ENCODE measurements at regions not wholly inside any gene's neighbourhood (a gene's known extent, or its start where the extent isn't known, plus 50 kb on each side); places are given as distances from the start of the nearest gene placed in this dataset.

DNA sequence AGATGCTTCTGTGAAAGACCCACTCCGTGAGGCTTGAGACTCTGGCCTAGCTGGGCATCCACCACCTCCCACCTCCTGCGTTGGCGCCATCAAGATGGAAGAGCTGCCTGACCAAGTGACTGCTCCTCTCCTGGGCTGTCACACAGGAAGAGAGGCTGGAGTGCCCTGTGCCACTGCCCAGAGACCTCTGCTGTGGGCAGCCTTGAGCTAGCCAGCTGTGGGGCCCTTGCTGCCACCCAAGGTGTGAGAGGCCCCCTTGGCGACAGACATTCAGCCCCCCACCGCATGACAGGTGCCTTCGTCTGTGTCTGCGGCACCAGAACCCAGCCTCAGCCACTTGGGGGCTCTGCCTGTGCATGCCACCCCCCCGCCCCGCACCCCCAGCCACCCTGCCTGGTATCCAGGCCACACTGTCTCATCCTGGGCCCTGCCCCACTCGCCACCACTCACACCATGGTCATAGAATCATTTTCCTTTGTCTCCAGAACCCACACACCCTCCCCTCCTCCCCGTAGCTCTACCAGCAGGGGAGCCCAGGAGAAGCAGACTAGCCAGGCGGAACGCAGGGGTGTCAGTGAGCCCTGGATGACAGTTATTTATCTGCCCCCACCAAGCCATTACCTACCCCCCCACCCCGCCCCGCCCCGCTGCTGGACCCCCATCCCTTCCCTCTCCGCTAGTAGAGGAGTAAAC is 120.9 kb upstream of the LHX1 start:
- Histone ChIP-seq H3K4me3 (ENCODE audit: low read depth in 1 of 2, low read length in 2 of 2) (no peak overlapping the region), H3K27ac (ENCODE audit: low read length) (no peak overlapping the region), H3K9ac (ENCODE audit: low read depth, low read length) (no peak overlapping the region), H4K20me1 (ENCODE audit: insufficient read depth, low read length) (0 out of 2 replicates have a peak, but pooled peaks cover 3% of the 10 kb centered on the region), H3K4me1 (ENCODE audit: insufficient read depth, low read length) (no peaks in the 10 kb centered on the region), H2AFZ (ENCODE audit: low read depth, low read length) (no peak overlapping the region), H3K36me3 (ENCODE audit: insufficient read depth, low read length) (no peaks in the 10 kb centered on the region), H3K4me2 (ENCODE audit: insufficient read depth, low read length) (no peak overlapping the region), H3K9me3 (ENCODE audit: insufficient read depth, low read length, severe bottlenecking) (no peaks in the 10 kb centered on the region), H3K27me3 (ENCODE audit: insufficient read depth, low read length, poor library complexity) (peaks cover 17% of the 10 kb centered on the region), H3K79me2 (ENCODE audit: insufficient read depth, low read length) (no peaks in the 10 kb centered on the region)
- no peak for ATAC-seq (ENCODE audit: insufficient read depth, low read depth)
- no peak for TF ChIP-seq EZH2 (IDR thresholded peaks at IDR 0.05; ENCODE audit: borderline replicate concordance, low read depth, low read length, severe bottlenecking)
- TF ChIP-seq CTCF (IDR thresholded peaks at IDR 0.05; ENCODE audit: borderline replicate concordance, extremely low read depth, low read length, poor library complexity, severe bottlenecking) = no peak
- no peak for DNase-seq

DNA sequence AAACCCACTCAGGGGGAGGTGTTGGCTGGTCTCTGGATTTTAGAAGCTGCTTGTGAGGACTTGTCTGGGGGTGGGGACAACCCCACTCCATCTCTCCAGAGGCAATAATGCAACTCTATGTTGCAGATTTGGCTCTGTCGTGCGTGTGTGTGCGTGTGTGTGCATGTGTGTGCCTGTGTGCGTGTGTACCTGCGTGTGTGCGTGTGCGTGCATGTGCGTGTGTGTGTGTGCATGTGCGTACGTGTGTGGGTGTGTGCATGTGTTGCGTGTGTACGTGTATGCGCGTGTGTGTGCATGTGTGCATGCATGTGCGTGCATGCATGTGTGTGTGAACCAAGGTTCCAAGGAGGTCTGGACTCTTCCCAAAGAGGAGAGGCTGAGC is 120.4 kb upstream of the LHX1 start:
- DNase-seq (no peak), ATAC-seq (ENCODE audit: insufficient read depth, low read depth) (no peak)
- Histone ChIP-seq H3K4me1 (ENCODE audit: insufficient read depth, low read length) (no peaks in the 10 kb centered on the region), H3K36me3 (ENCODE audit: insufficient read depth, low read length) (no peaks in the 10 kb centered on the region), H3K79me2 (ENCODE audit: insufficient read depth, low read length) (no peaks in the 10 kb centered on the region), H3K9ac (ENCODE audit: low read depth, low read length) (no peak overlapping the region), H3K4me2 (ENCODE audit: insufficient read depth, low read length) (no peak overlapping the region), H2AFZ (ENCODE audit: low read depth, low read length) (no peak overlapping the region), H3K27ac (ENCODE audit: low read length) (no peak overlapping the region), H3K27me3 (ENCODE audit: insufficient read depth, low read length, poor library complexity) (peaks cover 17% of the 10 kb centered on the region), H4K20me1 (ENCODE audit: insufficient read depth, low read length) (0 out of 2 replicates have a peak, but pooled peaks cover 3% of the 10 kb centered on the region), H3K9me3 (ENCODE audit: insufficient read depth, low read length, severe bottlenecking) (no peaks in the 10 kb centered on the region), H3K4me3 (ENCODE audit: low read depth in 1 of 2, low read length in 2 of 2) (no peak overlapping the region)
- TF ChIP-seq CTCF (IDR thresholded peaks at IDR 0.05; ENCODE audit: borderline replicate concordance, extremely low read depth, low read length, poor library complexity, severe bottlenecking) (no peak), EZH2 (IDR thresholded peaks at IDR 0.05; ENCODE audit: borderline replicate concordance, low read depth, low read length, severe bottlenecking) (no peak)

DNA sequence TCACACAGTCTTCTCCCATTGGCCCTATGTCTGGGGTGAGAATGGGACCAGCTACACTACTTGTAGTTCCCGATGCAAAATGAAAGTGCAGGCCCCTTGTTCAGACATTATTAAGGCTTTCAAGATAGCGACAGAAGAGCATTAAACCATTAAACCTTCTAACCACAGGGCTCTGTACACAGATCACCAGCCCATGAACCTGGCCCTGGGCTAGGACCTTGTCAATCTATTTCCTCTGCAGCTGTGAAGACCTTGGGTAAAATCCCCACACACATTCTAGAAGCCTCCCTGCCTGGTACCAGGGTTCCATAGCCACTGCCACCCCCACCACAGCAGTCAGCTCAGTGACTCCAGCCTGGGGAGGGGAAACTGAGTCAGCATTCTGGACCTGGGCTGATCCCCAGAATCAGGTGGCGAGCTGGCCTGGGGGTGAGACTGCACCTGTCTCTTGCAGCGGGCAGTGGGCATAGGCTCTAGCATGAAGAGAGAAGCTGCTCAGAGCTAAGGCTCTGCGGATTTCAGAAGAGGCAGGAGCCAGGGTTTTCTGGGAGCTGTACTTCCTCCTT is 119.7 kb upstream of the LHX1 start:
- Histone ChIP-seq H3K79me2 (ENCODE audit: insufficient read depth, low read length) (no peaks in the 10 kb centered on the region), H3K9me3 (ENCODE audit: insufficient read depth, low read length, severe bottlenecking) (no peaks in the 10 kb centered on the region), H2AFZ (ENCODE audit: low read depth, low read length) (no peak overlapping the region), H3K27ac (ENCODE audit: low read length) (no peak overlapping the region), H3K9ac (ENCODE audit: low read depth, low read length) (no peak overlapping the region), H3K4me2 (ENCODE audit: insufficient read depth, low read length) (no peak overlapping the region), H3K4me3 (ENCODE audit: low read depth in 1 of 2, low read length in 2 of 2) (no peak overlapping the region), H4K20me1 (ENCODE audit: insufficient read depth, low read length) (no peaks in the 10 kb centered on the region), H3K4me1 (ENCODE audit: insufficient read depth, low read length) (no peaks in the 10 kb centered on the region), H3K36me3 (ENCODE audit: insufficient read depth, low read length) (no peaks in the 10 kb centered on the region), H3K27me3 (ENCODE audit: insufficient read depth, low read length, poor library complexity) (peaks cover 17% of the 10 kb centered on the region)
- no peak for TF ChIP-seq CTCF (IDR thresholded peaks at IDR 0.05; ENCODE audit: borderline replicate concordance, extremely low read depth, low read length, poor library complexity, severe bottlenecking)
- TF ChIP-seq EZH2 (IDR thresholded peaks at IDR 0.05; ENCODE audit: borderline replicate concordance, low read depth, low read length, severe bottlenecking) = no peak
- ATAC-seq (ENCODE audit: insufficient read depth, low read depth) (no peak), DNase-seq (no peak)

Measured in DND-41 (cell line).